ENCODE measurements at regions not wholly inside any gene's neighbourhood (a gene's known extent, or its start where the extent isn't known, plus 50 kb on each side); places are given as distances from the start of the nearest gene placed in this dataset.
"Not testable (repeated sequence)": the region's sequence is repeated elsewhere in the genome, so short reads cannot be mapped to it uniquely, and the experiment has no call there.

DNA sequence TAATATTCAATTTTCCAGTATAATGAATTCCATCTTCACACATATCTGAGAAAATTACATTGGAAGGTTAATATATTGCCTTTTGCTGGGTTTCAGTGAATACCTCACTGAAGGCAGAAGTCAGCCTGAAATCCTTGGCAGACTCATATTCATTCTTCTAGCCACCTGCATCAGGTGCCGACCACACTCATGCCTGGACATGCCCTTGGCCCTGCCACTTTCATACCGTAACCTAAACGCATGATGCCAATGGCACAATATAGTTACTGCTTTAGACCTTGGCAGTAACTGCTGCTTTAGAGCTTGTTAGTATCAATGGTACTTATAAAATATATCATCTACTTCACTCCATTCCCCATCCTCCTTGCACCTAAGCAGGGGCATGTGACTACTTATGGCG lies 817.6 kb upstream of the CDH8 start:
- H3K27me3 Mint-ChIP-seq = no peaks in the 10 kb centered on the region
- H3K4me1 Mint-ChIP-seq = no peaks in the 10 kb centered on the region
- CTCF ChIA-PET = no interaction called here
- ATAC-seq (no peak), DNase-seq (no peak)
- H3K9me3 Mint-ChIP-seq (ENCODE audit: low read depth) = peaks cover 14% of the 10 kb centered on the region
- H3K27ac Mint-ChIP-seq = no peak overlapping the region
- H3K36me3 Mint-ChIP-seq = no peaks in the 10 kb centered on the region
- no peak overlapping the region for H3K4me3 Mint-ChIP-seq

DNA sequence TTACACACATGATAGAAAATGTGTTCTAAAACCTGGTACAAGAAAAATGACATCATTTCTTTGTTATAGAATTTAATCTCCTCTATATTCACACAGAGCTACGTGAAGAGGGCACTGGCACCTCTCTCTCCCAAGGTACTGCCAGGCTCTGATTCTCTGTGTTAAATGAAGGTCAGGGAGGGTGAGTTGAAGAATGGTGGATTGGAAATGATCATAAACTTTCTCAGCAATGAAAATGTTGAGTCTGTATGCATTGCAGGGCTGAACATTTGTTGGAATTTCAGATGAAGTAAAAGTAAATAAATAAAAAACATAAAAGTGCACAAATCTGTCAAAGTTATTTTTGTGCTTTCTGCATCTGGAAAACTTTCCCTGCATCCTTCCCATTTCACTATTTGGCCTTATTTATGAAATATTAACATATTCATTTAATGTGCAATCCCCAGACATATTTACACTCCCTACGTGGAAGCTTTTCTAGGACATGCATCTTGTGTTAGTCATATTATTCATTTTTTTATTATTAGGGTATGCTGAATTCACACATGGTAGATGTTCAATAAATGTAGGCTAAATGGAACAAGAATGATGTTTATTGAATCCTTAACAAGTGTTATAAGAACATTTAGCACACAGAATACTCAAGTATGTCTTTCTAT lies 810.3 kb upstream of the CDH8 start:
- H3K4me1 Mint-ChIP-seq = no peaks in the 10 kb centered on the region
- no peak overlapping the region for H3K4me3 Mint-ChIP-seq
- no peaks in the 10 kb centered on the region for H3K27me3 Mint-ChIP-seq
- CTCF ChIA-PET = no interaction called here
- no peak overlapping the region for H3K27ac Mint-ChIP-seq
- no peak for ATAC-seq
- H3K9me3 Mint-ChIP-seq (ENCODE audit: low read depth) = peaks cover 9% of the 10 kb centered on the region
- no peak for DNase-seq
- no peaks in the 10 kb centered on the region for H3K36me3 Mint-ChIP-seq

GRCh38 chr16:62832214-62832613 lies 796.0 kb upstream of the CDH8 start:
- Mint-ChIP-seq H3K27ac (no peak overlapping the region), H3K27me3 (no peaks in the 10 kb centered on the region), H3K36me3 (no peaks in the 10 kb centered on the region), H3K4me1 (no peaks in the 10 kb centered on the region), H3K4me3 (no peak overlapping the region), H3K9me3 (ENCODE audit: low read depth) (peaks cover 7% of the 10 kb centered on the region)
- ATAC-seq (no peak), DNase-seq (no peak)
- CTCF ChIA-PET = no interaction called here

- H3K4me3 Mint-ChIP-seq = no peak overlapping the region
- H3K36me3 Mint-ChIP-seq = no peaks in the 10 kb centered on the region
- ATAC-seq (no peak), DNase-seq (no peak)
- CTCF ChIA-PET = no interaction called here
- no peak overlapping the region for H3K27ac Mint-ChIP-seq
- no peaks in the 10 kb centered on the region for H3K27me3 Mint-ChIP-seq
- no peaks in the 10 kb centered on the region for H3K4me1 Mint-ChIP-seq
- peaks cover 7% of the 10 kb centered on the region for H3K9me3 Mint-ChIP-seq (ENCODE audit: low read depth)
Measured at GRCh38 chr16:62831235-62831850, 795.1 kb upstream of the CDH8 start.

DNA sequence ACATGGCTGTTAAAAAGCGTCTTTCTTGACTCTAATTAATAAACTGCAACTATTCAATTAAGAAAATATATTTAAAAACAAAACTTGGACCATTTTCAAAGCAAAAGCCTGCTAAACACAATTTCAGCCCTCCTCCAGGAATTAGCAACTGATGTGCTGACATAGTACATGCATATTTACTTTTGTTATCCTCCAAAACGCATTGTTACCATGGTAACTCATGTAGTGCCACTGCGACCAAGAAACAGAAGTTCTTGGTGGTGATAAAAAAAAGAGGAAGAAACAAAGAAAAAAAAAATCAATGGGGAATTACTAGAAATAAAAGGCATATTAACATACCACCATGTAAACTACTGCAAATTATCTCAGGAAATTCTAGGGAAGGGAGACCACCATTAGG lies 793.4 kb upstream of the CDH8 start:
- H3K36me3 Mint-ChIP-seq = no peaks in the 10 kb centered on the region
- CTCF ChIA-PET = no interaction called here
- H3K27me3 Mint-ChIP-seq = no peaks in the 10 kb centered on the region
- ATAC-seq (no peak), DNase-seq (no peak)
- H3K9me3 Mint-ChIP-seq (ENCODE audit: low read depth) = peaks cover 7% of the 10 kb centered on the region
- no peak overlapping the region for H3K4me3 Mint-ChIP-seq
- no peak overlapping the region for H3K27ac Mint-ChIP-seq
- no peaks in the 10 kb centered on the region for H3K4me1 Mint-ChIP-seq

- H3K9me3 Mint-ChIP-seq (ENCODE audit: low read depth) = peaks cover 7% of the 10 kb centered on the region
- CTCF ChIA-PET = no interaction called here
- no peak overlapping the region for H3K27ac Mint-ChIP-seq
- no peak for ATAC-seq
- H3K4me1 Mint-ChIP-seq = no peaks in the 10 kb centered on the region
- no peak overlapping the region for H3K4me3 Mint-ChIP-seq
- H3K36me3 Mint-ChIP-seq = no peaks in the 10 kb centered on the region
- H3K27me3 Mint-ChIP-seq = no peaks in the 10 kb centered on the region
- DNase-seq = no peak
Measured at GRCh38 chr16:62829084-62829483, 792.8 kb upstream of the CDH8 start.

DNA sequence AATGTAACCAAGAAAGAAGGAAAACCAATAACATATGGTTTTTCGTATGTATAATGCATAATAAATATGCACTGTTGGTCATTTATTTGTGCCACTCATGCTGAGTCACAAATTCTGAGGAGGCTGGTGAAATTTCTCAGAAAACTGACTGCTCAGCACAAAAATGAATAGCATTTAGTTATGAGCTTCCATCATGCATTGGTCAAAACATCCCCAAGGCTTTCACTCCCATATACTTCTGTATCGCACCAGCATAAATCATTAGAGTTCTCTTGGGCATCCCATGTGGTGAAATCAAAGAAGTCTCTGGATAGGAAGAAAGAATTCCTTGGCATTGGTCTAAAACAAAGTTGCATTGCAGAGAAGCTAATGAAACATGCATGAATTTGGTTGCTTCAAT lies 785.6 kb upstream of the CDH8 start:
- H3K9me3 Mint-ChIP-seq (ENCODE audit: low read depth) = peaks cover 18% of the 10 kb centered on the region
- ATAC-seq = no peak
- DNase-seq = no peak
- H3K36me3 Mint-ChIP-seq = peaks cover 1% of the 10 kb centered on the region
- CTCF ChIA-PET = no interaction called here
- H3K27me3 Mint-ChIP-seq = no peaks in the 10 kb centered on the region
- H3K27ac Mint-ChIP-seq = no peak overlapping the region
- no peak overlapping the region for H3K4me3 Mint-ChIP-seq
- H3K4me1 Mint-ChIP-seq = no peaks in the 10 kb centered on the region

DNA sequence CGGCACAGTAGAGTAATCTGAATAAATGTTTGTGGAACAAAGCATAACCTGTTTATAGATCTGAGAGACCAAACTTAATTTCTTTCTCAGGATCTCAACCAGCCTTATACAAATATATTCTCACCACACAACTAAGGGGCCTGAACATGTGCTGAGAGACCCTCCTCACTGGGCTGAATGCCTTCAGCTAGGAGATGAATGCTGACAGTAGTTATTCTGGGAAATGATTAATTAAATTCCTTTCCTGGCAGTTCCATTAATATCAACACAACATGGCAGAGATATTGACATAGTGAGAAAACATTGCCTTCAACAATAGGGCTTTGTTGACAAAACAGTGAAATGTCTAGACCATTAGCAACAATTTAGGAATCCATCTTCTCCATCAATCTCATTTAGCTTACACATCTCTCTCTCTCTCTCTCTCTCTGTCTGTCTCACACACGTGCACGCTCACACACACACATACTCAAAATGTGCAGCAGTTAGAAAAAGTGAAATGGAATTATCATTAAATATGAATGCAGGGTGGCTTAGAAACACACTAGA lies 780.8 kb upstream of the CDH8 start:
- CTCF ChIA-PET = no interaction called here
- ATAC-seq (no peak), DNase-seq (no peak)
- H3K27ac Mint-ChIP-seq = no peak overlapping the region
- peaks cover 1% of the 10 kb centered on the region for H3K36me3 Mint-ChIP-seq
- H3K9me3 Mint-ChIP-seq (ENCODE audit: low read depth) = peaks cover 24% of the 10 kb centered on the region
- H3K4me3 Mint-ChIP-seq = no peak overlapping the region
- no peaks in the 10 kb centered on the region for H3K4me1 Mint-ChIP-seq
- no peaks in the 10 kb centered on the region for H3K27me3 Mint-ChIP-seq

DNA sequence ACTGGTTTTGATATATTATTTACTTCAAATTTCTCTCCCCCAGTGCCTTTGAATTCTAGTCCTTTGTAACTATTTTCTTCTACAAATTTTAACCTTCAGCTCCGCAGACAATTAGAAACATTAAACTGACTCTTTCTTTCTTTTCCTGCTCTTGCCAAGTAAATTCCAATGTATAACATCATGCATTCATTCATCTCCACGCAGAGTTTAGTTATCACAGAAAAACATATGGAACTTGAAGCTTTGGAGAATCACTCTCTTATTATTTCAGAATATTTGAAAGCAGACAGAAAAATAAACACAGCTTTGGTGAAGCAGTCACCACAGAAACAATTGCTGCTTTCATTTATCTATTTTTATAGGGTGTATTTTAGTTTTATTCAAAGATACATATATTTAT lies 778.7 kb upstream of the CDH8 start:
- CTCF ChIA-PET = no interaction called here
- H3K4me1 Mint-ChIP-seq = no peaks in the 10 kb centered on the region

DNA sequence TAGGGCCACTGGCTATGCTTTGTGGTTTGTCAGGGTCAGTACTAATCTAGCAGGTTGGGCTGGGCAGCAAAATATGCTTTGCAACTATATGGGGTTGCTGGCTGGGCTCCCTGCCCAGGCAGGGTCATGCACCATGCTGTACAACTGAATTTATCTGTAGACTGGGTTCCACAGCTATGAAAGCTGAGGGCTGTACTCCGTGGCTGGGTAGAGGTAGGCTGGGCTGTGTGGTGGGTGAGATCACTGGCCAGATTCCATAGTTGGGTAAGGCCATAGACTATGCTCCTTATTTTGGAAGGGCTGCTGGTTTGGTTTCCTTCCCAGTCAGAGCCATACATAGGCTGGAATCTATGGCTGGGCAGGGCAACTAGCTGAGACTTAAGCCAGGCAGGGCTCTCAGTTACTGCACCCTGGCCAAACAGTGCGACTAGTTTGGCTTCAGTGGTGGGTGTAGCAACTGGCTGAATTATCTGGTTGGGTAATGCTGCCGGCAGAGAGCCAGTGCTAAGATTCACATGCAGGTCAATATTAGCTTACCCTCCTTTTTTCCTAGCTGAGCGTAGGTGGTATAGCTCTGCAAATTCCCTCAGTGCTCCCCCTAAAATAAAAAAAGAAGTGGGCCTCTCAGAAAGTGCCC lies 769.1 kb upstream of the CDH8 start:
- CTCF ChIA-PET = no interaction called here
- Mint-ChIP-seq H3K27ac (no peak overlapping the region), H3K27me3 (no peaks in the 10 kb centered on the region), H3K4me1 (no peaks in the 10 kb centered on the region), H3K4me3 (no peak overlapping the region), H3K36me3 (no peaks in the 10 kb centered on the region), H3K9me3 (ENCODE audit: low read depth) (peaks cover 5% of the 10 kb centered on the region)
- DNase-seq (no peak), ATAC-seq (no peak)

More for the DNA sequence above, 778.7 kb upstream of the CDH8 start:
- ATAC-seq = no peak
- DNase-seq = no peak
- H3K27ac Mint-ChIP-seq = no peak overlapping the region
- peaks cover 17% of the 10 kb centered on the region for H3K9me3 Mint-ChIP-seq (ENCODE audit: low read depth)
- peaks cover 1% of the 10 kb centered on the region for H3K36me3 Mint-ChIP-seq
- H3K4me3 Mint-ChIP-seq = no peak overlapping the region
- no peaks in the 10 kb centered on the region for H3K27me3 Mint-ChIP-seq

DNA sequence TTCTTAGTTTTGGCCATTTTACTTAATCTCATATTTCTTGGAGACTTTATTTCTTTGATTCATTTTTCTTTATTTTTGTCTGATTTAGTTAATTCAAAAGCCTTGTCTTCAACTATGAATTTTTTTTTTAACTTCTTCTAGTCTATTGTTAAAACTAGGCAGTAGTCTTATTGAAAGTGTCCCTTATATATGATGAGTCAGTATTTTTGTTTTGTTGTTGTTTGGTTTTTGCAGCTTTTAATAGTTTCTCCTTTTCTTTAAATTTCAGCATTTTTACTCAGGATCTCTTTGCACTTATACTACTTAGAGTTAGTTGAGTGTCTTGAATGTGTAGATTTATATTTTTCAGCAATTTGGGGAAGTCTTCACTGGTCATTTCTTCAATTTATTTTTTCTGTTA lies 758.5 kb upstream of the CDH8 start:
- CTCF ChIA-PET = no interaction called here
- no peaks in the 10 kb centered on the region for H3K27me3 Mint-ChIP-seq
- ATAC-seq = no peak

DNA sequence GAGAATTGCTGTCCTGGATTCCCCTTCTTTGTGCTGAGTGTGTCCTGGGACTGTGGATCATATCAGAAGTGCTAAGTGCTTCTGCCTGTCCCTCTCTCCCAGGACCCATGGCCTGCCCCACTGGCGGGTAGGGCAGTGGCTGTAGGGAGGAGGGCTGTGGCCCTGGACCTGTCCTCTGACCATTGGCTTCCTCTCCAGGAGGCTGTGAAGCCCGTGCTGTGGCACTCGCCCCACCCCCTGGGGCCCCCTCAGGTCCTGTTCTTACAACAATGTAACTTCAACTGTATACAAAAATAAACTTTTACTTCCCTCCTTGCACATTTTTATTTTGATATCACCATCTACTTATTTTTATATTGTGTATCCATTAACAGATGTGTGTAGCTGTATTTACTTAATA lies 743.8 kb upstream of the CDH8 start:
- CTCF ChIA-PET, DNase-seq, H3K27ac Mint-ChIP-seq, H3K4me3 Mint-ChIP-seq, H3K36me3 Mint-ChIP-seq, H3K27me3 Mint-ChIP-seq, H3K4me1 Mint-ChIP-seq, ATAC-seq: not testable (repeated sequence)
- peaks cover 10% of the 10 kb centered on the region for H3K9me3 Mint-ChIP-seq (ENCODE audit: low read depth)

More for the DNA sequence above, 758.5 kb upstream of the CDH8 start:
- no peak overlapping the region for H3K27ac Mint-ChIP-seq
- no peaks in the 10 kb centered on the region for H3K36me3 Mint-ChIP-seq
- DNase-seq = no peak
- no peaks in the 10 kb centered on the region for H3K4me1 Mint-ChIP-seq
- no peak overlapping the region for H3K4me3 Mint-ChIP-seq
- peaks cover 31% of the 10 kb centered on the region for H3K9me3 Mint-ChIP-seq (ENCODE audit: low read depth)

- Mint-ChIP-seq H3K4me3 (no peak overlapping the region), H3K9me3 (ENCODE audit: low read depth) (peaks cover 27% of the 10 kb centered on the region), H3K27ac (no peak overlapping the region), H3K4me1 (no peaks in the 10 kb centered on the region), H3K27me3 (no peaks in the 10 kb centered on the region), H3K36me3 (no peaks in the 10 kb centered on the region)
- ATAC-seq (no peak), DNase-seq (no peak)
- CTCF ChIA-PET = no interaction called here
Measured at GRCh38 chr16:62764572-62764971, 728.3 kb upstream of the CDH8 start.

GRCh38 chr16:62760398-62760797 lies 724.2 kb upstream of the CDH8 start:
- no peaks in the 10 kb centered on the region for H3K4me1 Mint-ChIP-seq
- no peaks in the 10 kb centered on the region for H3K36me3 Mint-ChIP-seq
- CTCF ChIA-PET = no interaction called here
- no peak overlapping the region for H3K27ac Mint-ChIP-seq
- H3K27me3 Mint-ChIP-seq = no peaks in the 10 kb centered on the region
- no peak for DNase-seq
- H3K4me3 Mint-ChIP-seq = no peak overlapping the region
- ATAC-seq = no peak
- H3K9me3 Mint-ChIP-seq (ENCODE audit: low read depth) = peaks cover 19% of the 10 kb centered on the region
